GM21390 (cell line): ENCODE measurements at regions not wholly inside any gene's neighbourhood (a gene's known extent, or its start where the extent isn't known, plus 50 kb on each side); places are given as distances from the start of the nearest gene placed in this dataset.
"Not testable (repeated sequence)": the region's sequence is repeated elsewhere in the genome, so short reads cannot be mapped to it uniquely, and the experiment has no call there.

Experiments
- ATAC-seq: cut with Tn5 transposase; IDR thresholded peaks from one replicate; pipeline ENCODE4 v1.9.1; 2021; ENCODE audit not compliant: unreplicated experiment

- no peak for ATAC-seq
Measured at GRCh38 chr2:44084850-44085249, 83.8 kb upstream of the PPM1B start.

DNA sequence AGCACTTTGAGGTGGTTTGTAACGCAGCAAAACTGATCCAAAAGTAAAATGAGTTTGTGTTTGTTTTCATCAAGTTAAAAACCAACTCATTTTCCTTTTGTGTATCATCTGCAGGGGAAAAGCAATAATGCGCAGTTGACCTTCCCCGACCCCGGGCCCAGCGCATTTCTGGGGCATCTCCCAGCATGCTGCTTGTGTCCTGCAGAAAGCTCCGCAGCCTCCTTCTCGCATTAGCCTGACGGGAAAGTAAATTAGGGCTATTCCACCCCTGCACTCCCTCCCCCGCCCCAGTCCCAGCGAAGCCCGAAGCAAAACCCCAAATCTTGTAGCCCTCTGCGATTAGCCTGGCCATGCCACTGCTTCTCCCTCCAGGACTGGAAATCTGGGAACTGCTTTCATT is 82.0 kb upstream of the PPM1B start:
- ATAC-seq: no peak

GRCh38 chr2:44087036-44087713 is 81.5 kb upstream of the PPM1B start:
- peak; percentile 79 for ATAC-seq

- ATAC-seq: no peak
Measured at GRCh38 chr2:44087714-44088092, 81.0 kb upstream of the PPM1B start.

- not testable (repeated sequence) for ATAC-seq
Measured at GRCh38 chr2:44092519-44092918, 76.2 kb upstream of the PPM1B start.

GRCh38 chr2:44093970-44094369 is 74.7 kb upstream of the PPM1B start:
- no peak for ATAC-seq

DNA sequence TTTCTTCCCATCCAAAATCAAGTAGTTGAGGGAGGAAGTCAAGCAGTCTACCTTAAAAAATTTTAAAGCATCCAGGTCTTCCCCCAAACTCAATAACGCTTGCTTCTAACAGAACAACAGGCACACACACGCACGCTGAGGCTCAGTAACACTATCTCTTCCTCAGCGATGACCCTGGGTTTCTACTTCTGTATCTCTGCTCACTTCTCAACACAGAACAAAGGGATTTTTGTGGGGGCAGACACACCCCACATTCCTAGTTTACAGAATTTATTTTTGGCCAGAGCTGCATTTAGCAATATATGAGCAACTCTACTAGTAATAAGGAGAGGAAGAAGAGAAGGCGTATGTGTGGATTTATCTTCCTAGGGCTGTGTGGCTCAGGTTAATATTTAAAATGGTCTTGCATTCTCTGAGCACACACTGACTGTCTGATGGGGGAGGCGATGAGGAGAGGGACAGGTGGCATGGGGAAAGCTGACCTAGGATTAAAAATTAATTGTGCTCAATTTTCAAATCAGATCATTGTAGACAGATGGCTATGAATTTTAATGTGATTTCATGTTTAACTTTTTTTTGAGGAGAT is 71.3 kb upstream of the PPM1B start:
- no peak for ATAC-seq

DNA sequence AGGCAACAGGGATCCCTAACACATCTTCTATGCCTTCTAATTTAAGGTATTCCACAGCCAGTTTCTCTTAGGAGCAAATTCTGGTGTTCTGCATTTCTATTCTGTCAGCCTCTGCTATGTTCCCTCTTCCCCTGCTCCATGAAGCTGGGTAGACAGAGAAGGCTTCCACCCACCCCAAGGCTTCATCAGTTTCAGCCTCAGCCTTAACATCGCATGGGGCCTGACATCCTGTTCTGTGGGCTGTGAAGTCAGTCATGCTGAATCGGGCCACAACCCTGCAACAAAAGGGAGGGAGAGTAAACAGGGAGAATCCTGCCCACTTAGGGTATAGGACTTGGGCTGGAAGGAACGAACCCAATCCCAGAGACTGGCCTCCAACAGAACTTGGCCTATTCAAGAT is 70.6 kb upstream of the PPM1B start:
- no peak for ATAC-seq

- no peak for ATAC-seq
Measured at GRCh38 chr2:44098891-44099290, 69.8 kb upstream of the PPM1B start.

GRCh38 chr2:44100351-44100750 is 68.3 kb upstream of the PPM1B start:
- no peak for ATAC-seq

- ATAC-seq: no peak
Measured at GRCh38 chr2:44101246-44101645, 67.4 kb upstream of the PPM1B start.

DNA sequence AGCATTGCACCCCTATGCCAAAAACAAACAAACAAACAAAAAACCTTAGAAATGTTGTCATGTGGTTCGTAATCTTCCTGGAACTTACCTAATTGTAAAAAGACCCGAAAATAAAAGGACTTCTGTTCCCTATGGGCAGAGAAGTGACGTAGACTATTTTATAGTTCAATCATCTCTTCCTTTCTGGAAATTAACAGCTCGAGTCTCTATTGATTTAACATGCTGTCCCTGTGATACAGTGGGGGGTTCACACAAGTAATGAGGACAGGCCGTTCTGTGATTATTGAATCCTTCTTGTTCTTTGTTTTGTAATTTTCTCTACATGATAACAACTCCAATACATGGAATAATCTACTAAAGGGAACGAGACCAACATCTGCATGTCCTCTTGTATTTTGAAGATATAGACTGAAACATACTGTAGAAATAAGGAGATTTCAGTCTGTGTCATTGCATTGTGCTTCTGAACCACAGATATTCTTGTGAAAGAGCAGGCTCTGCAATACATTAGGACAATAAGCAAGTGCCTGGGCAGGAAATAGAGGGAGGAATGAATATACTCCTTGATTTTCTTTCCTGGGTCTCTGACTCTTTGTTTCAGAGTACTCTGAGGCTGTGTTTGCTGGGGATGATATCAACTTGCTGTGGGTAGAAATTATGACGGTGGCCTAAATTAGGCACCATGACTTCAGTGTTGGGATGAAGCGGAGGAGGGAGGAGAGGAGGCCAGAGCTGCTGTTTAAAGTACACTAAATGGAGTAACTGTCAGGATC is 65.7 kb upstream of the PPM1B start:
- ATAC-seq: no peak

DNA sequence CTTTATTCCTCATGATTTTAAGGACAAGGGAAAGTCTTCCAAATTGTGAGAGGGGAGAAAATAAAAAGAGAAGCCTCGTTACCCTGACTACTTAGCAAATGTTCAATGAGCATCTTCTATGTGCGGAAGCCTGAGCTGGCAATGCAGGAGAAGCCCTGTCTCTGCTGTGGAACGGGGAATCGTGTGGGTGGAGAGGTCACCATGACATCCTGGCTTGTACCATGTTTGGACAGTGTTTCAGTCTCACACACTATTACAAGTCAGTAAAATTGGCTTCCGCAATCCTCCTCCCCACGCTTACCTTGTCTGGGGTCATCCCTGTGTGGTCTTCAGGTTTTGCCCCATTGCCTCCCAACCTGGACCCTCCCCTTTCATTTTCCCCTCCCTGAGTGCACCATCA is 65.0 kb upstream of the PPM1B start:
- no peak for ATAC-seq

DNA sequence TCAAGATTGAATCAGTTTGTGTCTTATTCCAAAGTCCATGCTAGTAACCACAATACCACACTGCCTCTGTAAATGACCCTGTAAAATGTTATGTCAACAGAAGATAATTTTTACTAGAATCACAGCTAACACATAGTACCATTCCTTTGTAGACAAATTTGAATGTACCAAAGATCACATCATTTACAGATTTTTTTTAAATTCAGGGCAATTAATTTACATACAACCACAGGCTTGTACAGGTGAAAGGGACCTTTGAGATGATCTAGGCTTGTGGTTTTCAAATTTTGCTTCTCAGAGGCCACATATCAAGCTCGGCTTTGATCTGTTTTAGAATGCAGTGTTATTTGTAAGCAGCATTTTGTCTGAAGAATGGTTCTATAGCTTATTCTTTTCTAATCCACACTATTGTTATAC is 63.8 kb upstream of the PPM1B start:
- ATAC-seq: no peak

DNA sequence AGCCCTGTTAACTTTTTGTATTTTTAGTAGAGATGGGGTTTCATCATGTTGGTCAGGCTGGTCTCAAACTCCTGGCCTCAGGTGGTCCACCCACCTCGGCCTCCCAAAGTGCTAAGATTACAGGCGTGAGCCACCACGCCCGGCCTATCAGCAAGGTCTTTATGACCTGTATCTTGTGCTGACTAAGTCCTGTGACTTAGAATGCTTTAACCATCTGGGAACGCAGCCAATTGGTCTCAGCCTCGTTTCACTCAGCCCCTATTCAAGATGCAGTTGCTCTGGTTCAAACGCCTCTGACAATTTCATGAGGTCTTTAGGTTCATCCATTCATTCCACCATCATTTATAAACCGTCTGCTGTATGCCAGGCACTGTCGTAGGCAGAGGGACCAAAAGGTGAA is 62.2 kb upstream of the PPM1B start:
- ATAC-seq: not testable (repeated sequence)

- peak; percentile 78 for ATAC-seq
Measured at GRCh38 chr2:44107086-44107740, 61.5 kb upstream of the PPM1B start.

- no peak for ATAC-seq
Measured at GRCh38 chr2:44107974-44108373, 60.7 kb upstream of the PPM1B start.

GRCh38 chr2:44109166-44109565 is 59.5 kb upstream of the PPM1B start:
- no peak for ATAC-seq

- no peak for ATAC-seq
Measured at GRCh38 chr2:44110444-44110843, 58.2 kb upstream of the PPM1B start.

DNA sequence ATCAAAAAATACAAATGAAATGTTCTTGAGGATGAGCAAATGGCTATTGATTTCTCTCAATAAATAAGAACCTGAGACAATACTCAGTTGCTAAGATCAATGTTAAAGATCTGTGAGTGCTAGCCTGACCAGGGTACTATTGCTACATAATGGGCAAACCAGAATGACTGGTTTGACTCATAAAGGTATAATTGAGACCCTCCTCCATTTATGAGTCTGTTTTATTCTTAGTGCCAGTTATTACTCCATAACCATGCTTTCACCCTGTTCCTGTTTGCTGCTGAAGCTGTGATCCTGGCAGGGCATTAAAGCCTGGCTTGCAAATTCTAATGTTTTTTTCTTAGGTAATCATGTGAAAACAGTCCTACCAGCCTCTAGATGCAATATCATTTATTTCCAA is 56.6 kb upstream of the PPM1B start:
- no peak for ATAC-seq

DNA sequence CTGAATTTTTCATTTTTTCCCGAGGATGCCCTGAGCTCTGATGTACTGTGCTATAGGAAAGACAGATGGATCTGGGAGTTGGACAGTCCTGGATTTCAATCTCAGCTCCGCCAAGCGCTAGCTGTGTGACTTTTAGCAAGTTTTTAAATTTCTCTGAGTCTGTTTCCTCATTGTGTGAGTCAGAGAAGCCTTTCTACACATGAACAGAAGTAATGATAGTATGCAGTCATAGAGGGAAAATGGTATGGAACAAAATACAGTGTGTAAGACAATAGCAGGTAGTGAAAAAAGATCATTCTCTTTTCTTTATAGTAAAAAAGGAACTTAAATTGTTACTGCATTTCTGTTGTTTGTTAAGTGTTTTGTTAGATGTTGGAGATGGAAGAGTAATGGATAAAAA is 52.4 kb upstream of the PPM1B start:
- no peak for ATAC-seq

GRCh38 chr2:44118257-44118656 is 50.4 kb upstream of the PPM1B start:
- ATAC-seq: no peak
